ENCODE measurements at regions not wholly inside any gene's neighbourhood (a gene's known extent, or its start where the extent isn't known, plus 50 kb on each side); places are given as distances from the start of the nearest gene placed in this dataset.

DNA sequence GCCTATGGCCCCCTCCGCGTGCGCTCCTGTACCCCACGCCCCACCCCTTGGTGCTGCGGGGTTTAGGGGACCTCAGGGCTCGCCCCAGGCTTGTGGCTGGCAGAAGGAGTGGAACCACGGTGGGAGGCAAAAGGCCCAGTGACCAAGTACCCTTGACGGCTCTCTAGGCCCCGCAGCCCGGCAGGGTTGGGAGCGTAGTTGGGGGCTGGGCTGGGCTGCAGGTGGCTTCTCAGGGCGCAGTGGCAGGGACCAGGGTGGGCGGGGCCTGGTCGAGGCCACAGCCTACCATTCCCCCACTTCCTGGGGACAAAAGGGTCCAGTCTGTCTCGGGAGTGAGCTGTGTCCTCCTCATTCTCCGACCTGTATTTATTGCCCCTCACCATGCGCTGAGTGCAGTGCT is 124.9 kb downstream of the RBFOX3 start:
- TF ChIP-seq, protein P1, sequence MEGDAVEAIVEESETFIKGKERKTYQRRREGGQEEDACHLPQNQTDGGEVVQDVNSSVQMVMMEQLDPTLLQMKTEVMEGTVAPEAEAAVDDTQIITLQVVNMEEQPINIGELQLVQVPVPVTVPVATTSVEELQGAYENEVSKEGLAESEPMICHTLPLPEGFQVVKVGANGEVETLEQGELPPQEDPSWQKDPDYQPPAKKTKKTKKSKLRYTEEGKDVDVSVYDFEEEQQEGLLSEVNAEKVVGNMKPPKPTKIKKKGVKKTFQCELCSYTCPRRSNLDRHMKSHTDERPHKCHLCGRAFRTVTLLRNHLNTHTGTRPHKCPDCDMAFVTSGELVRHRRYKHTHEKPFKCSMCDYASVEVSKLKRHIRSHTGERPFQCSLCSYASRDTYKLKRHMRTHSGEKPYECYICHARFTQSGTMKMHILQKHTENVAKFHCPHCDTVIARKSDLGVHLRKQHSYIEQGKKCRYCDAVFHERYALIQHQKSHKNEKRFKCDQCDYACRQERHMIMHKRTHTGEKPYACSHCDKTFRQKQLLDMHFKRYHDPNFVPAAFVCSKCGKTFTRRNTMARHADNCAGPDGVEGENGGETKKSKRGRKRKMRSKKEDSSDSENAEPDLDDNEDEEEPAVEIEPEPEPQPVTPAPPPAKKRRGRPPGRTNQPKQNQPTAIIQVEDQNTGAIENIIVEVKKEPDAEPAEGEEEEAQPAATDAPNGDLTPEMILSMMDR (conservative IDR thresholded peaks at IDR 0.05; ENCODE audit: low read depth, low read length) = no peak
- DNase-seq (ENCODE audit: low read depth) = no peak

GRCh38 chr17:79485419-79485985 is 125.3 kb downstream of the RBFOX3 start:
- TF ChIP-seq, protein P1 (conservative IDR thresholded peaks at IDR 0.05; ENCODE audit: low read depth, low read length) = no peak
- no peak overlapping the region for H3K4me3 ChIP-seq (ENCODE audit: low read length)
- DNase-seq (ENCODE audit: low read depth) = no peak

More for the DNA sequence above, 124.9 kb downstream of the RBFOX3 start:
- H3K4me3 ChIP-seq (ENCODE audit: low read length) = no peak overlapping the region

DNA sequence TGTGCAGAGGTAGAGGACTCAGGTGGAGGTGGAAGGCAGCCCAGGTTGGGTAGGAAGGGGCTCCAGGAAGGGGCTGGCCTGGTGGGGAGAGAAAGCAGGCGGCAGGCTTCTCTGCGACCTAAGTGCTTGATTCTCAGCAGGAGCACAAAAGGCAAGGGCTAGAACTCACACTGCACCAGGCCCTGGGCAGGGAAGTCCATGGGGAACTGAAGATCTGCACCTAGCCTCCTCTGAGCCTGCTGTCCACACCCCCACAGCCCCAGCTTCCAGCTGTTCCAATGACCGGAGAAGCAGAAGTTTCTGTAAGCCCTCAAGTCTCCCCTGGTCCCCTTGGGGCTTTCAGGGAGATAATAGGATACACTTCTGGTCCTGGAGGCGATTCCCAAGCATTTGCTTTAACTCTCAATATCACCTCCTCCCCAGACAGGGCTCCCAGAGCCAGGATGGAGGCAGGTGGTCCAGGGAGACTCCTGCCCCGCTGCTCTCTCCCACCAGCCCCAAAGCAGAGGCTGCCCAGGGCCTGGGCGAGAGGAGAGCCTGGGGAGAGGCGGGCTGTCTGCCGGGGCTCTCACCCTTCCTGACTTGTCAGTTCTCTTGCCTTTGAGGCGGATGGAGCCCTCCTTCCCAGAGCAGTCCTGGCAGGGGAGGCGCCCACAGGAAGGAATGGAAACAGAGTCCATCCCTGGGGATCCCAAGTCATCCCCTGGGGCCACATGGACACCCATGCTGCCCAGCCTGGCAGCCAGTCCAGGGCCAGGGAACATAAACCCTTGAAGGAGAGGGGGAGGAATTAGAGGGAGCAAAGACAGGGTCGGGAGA is 126.0 kb downstream of the RBFOX3 start:
- TF ChIP-seq, protein P1 (conservative IDR thresholded peaks at IDR 0.05; ENCODE audit: low read depth, low read length) = no peak
- DNase-seq (ENCODE audit: low read depth) = no peak
- H3K4me3 ChIP-seq (ENCODE audit: low read length) = no peak overlapping the region

DNA sequence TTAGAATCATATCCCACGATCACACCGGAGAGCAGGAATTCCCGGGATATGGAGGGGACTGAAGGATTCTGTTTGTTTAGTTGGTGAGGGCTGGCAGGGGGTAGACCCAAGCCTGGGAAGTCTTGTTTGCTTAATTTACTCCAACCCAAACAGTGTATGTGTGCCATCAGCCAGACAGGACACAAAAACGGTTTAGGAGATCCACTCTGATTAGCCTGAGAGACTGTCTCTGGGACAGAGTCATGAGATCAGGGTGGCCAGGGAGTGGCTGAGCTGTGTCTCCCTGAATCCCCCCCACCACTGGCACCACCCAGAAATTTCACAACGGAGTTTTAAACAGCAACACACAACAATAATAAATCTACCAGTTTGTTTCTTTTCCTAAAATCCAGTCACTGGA is 127.0 kb downstream of the RBFOX3 start:
- no peak overlapping the region for H3K4me3 ChIP-seq (ENCODE audit: low read length)
- TF ChIP-seq, protein P1 (conservative IDR thresholded peaks at IDR 0.05; ENCODE audit: low read depth, low read length) = no peak

DNA sequence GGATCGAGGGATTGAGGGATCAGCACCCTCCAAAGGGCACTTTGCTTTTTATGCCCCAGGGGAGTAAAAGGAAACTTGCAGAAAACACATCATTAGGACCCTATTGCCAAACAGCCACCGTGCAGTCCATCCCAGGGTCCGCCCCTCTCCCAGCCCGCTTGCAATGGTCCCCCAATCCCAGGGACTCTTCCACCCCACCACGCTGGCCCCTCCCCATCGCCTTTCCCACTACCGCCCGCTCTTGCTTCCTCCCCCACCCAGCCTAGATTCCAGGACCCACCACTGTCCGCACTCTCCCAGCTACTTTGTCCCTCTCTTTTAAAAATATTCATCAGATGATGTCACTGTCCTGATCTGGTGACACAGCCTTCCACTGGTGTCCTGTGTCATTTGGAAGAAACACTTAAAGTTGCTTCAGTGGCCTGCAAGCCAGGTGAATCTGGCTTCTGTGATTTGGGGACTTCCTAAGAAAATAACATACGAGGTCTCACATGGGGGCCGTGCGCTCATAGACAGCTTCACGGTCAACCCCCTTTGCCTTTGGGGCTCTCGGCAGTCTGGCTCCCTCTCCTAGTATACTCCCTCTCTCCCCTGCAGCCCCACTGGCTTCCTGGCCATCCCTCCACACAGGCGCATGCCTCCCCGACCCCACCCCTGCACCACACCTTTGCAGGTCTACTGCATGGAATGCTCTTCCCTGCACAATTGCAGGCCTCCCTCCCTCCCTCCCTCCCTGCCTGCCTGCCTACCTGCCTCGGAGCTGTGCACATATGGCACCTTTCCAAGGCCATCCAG is 127.9 kb downstream of the RBFOX3 start:
- no peak for DNase-seq (ENCODE audit: low read depth)
- TF ChIP-seq, protein P1 (conservative IDR thresholded peaks at IDR 0.05; ENCODE audit: low read depth, low read length) = no peak
- no peak overlapping the region for H3K4me3 ChIP-seq (ENCODE audit: low read length)

More for the DNA sequence above, 127.0 kb downstream of the RBFOX3 start:
- no peak for DNase-seq (ENCODE audit: low read depth)

DNA sequence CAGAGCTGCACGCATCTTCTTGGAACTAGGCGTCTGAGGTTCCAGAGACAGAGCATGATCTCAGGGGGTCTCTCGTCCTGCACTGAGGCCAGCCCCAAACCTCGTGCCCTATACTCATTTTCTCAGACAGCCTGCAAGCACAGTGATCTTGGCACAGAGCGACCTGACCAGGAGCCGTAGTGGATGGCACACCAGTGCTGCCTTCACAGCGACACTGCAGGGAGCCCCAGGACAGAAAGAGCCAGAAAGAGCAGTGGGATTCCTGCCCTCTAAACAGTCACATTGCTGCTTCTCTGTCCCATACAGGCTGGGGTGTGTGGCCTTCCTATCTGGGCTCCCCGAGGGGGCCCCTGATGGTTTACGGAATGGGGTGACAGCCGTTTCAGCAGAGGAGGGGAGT is 131.0 kb downstream of the RBFOX3 start:
- TF ChIP-seq, protein P1 (conservative IDR thresholded peaks at IDR 0.05; ENCODE audit: low read depth, low read length) = no peak
- H3K4me3 ChIP-seq (ENCODE audit: low read length) = no peak overlapping the region
- DNase-seq (ENCODE audit: low read depth) = no peak

Data from retinal pigment epithelial cell (primary cell).